ENCODE measurements at regions not wholly inside any gene's neighbourhood (a gene's known extent, or its start where the extent isn't known, plus 50 kb on each side); places are given as distances from the start of the nearest gene placed in this dataset.

GRCh38 chr18:38006541-38006940 is 440.9 kb upstream of the CELF4 start:
- no peak overlapping the region for H3K4me3 ChIP-seq (ENCODE audit: low read depth, low read length)
- TF ChIP-seq MAX (IDR thresholded peaks at IDR 0.05; ENCODE audit: low read depth, low read length) = no peak
- no peak for TF ChIP-seq MYC (IDR thresholded peaks at IDR 0.05; ENCODE audit: low read depth, low read length)
- TF ChIP-seq, protein P1, sequence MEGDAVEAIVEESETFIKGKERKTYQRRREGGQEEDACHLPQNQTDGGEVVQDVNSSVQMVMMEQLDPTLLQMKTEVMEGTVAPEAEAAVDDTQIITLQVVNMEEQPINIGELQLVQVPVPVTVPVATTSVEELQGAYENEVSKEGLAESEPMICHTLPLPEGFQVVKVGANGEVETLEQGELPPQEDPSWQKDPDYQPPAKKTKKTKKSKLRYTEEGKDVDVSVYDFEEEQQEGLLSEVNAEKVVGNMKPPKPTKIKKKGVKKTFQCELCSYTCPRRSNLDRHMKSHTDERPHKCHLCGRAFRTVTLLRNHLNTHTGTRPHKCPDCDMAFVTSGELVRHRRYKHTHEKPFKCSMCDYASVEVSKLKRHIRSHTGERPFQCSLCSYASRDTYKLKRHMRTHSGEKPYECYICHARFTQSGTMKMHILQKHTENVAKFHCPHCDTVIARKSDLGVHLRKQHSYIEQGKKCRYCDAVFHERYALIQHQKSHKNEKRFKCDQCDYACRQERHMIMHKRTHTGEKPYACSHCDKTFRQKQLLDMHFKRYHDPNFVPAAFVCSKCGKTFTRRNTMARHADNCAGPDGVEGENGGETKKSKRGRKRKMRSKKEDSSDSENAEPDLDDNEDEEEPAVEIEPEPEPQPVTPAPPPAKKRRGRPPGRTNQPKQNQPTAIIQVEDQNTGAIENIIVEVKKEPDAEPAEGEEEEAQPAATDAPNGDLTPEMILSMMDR (IDR thresholded peaks at IDR 0.05; ENCODE audit: low read depth, low read length) = no peak
- TF ChIP-seq POLR2A (IDR thresholded peaks at IDR 0.05; ENCODE audit: extremely low read depth, insufficient read length) = no peak
- DNase-seq (ENCODE audit: low read depth) = no peak

GRCh38 chr18:37997695-37998094 is 432.1 kb upstream of the CELF4 start:
- H3K4me3 ChIP-seq (ENCODE audit: low read depth, low read length) = no peak overlapping the region
- no peak for TF ChIP-seq MYC (IDR thresholded peaks at IDR 0.05; ENCODE audit: low read depth, low read length)
- no peak for TF ChIP-seq POLR2A (IDR thresholded peaks at IDR 0.05; ENCODE audit: extremely low read depth, insufficient read length)
- TF ChIP-seq MAX (IDR thresholded peaks at IDR 0.05; ENCODE audit: low read depth, low read length) = no peak
- TF ChIP-seq, protein P1 (IDR thresholded peaks at IDR 0.05; ENCODE audit: low read depth, low read length) = no peak
- DNase-seq (ENCODE audit: low read depth) = no peak

GRCh38 chr18:37987901-37988300 is 422.3 kb upstream of the CELF4 start:
- no peak overlapping the region for H3K4me3 ChIP-seq (ENCODE audit: low read depth, low read length)
- DNase-seq (ENCODE audit: low read depth) = no peak

GRCh38 chr18:37986665-37987064 is 421.1 kb upstream of the CELF4 start:
- H3K4me3 ChIP-seq (ENCODE audit: low read depth, low read length) = no peak overlapping the region
- no peak for DNase-seq (ENCODE audit: low read depth)
- TF ChIP-seq POLR2A (IDR thresholded peaks at IDR 0.05; ENCODE audit: extremely low read depth, insufficient read length) (no peak), MAX (IDR thresholded peaks at IDR 0.05; ENCODE audit: low read depth, low read length) (no peak), MYC (IDR thresholded peaks at IDR 0.05; ENCODE audit: low read depth, low read length) (no peak)
- TF ChIP-seq, protein P1 (IDR thresholded peaks at IDR 0.05; ENCODE audit: low read depth, low read length) = no peak

More at GRCh38 chr18:37987901-37988300, 422.3 kb upstream of the CELF4 start:
- no peak for TF ChIP-seq POLR2A (IDR thresholded peaks at IDR 0.05; ENCODE audit: extremely low read depth, insufficient read length)
- no peak for TF ChIP-seq MYC (IDR thresholded peaks at IDR 0.05; ENCODE audit: low read depth, low read length)
- no peak for TF ChIP-seq MAX (IDR thresholded peaks at IDR 0.05; ENCODE audit: low read depth, low read length)

GRCh38 chr18:37985126-37985525 is 419.5 kb upstream of the CELF4 start:
- TF ChIP-seq, protein P1 (IDR thresholded peaks at IDR 0.05; ENCODE audit: low read depth, low read length) = no peak
- TF ChIP-seq POLR2A (IDR thresholded peaks at IDR 0.05; ENCODE audit: extremely low read depth, insufficient read length) = no peak
- no peak for TF ChIP-seq MAX (IDR thresholded peaks at IDR 0.05; ENCODE audit: low read depth, low read length)
- TF ChIP-seq MYC (IDR thresholded peaks at IDR 0.05; ENCODE audit: low read depth, low read length) = no peak
- DNase-seq (ENCODE audit: low read depth) = no peak
- no peak overlapping the region for H3K4me3 ChIP-seq (ENCODE audit: low read depth, low read length)

DNA sequence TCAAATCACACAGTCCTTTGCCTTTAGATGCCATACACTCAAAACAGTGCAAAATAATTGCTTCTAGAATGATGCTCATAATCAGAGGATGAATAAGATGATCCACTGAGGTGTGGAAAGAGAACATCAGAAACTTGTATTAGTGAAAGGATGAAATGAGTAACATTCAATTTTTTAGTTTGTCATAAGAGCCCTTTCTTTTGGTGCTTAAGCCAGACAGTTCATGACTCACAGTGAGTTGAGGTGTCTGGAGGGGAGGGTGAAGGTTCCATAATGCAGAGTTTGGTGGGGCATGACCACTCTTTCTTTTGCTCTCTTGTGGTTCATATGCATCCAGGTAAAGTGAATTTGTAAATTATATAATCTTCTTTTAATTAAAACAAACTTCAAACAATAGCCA is 415.0 kb upstream of the CELF4 start:
- no peak for DNase-seq (ENCODE audit: low read depth)
- TF ChIP-seq POLR2A (IDR thresholded peaks at IDR 0.05; ENCODE audit: extremely low read depth, insufficient read length) (no peak), MAX (IDR thresholded peaks at IDR 0.05; ENCODE audit: low read depth, low read length) (no peak), MYC (IDR thresholded peaks at IDR 0.05; ENCODE audit: low read depth, low read length) (no peak)
- TF ChIP-seq, protein P1 (IDR thresholded peaks at IDR 0.05; ENCODE audit: low read depth, low read length) = no peak
- H3K4me3 ChIP-seq (ENCODE audit: low read depth, low read length) = no peak overlapping the region
